ENCODE measurements at regions not wholly inside any gene's neighbourhood (a gene's known extent, or its start where the extent isn't known, plus 50 kb on each side); places are given as distances from the start of the nearest gene placed in this dataset.
"Not testable (repeated sequence)": the region's sequence is repeated elsewhere in the genome, so short reads cannot be mapped to it uniquely, and the experiment has no call there.

GRCh38 chr11:22078063-22078462 lies 114.8 kb upstream of the ANO5 start:
- no peak for DNase-seq

GRCh38 chr11:22079133-22079872 lies 113.6 kb upstream of the ANO5 start:
- peak; percentile 62 for DNase-seq

GRCh38 chr11:22082178-22082577 lies 110.7 kb upstream of the ANO5 start:
- no peak for DNase-seq

- no peak for DNase-seq
These were observed 110.1 kb upstream of the ANO5 start for GRCh38 chr11:22082788-22083187.

- DNase-seq: peak; percentile 27
These were observed 108.8 kb upstream of the ANO5 start for GRCh38 chr11:22084056-22084455.

GRCh38 chr11:22084564-22084963 lies 108.3 kb upstream of the ANO5 start:
- no peak for DNase-seq

GRCh38 chr11:22089609-22090008 lies 103.3 kb upstream of the ANO5 start:
- no peak for DNase-seq

- DNase-seq: no peak
These were observed 86.3 kb upstream of the ANO5 start for GRCh38 chr11:22106566-22106965.

GRCh38 chr11:22115470-22116029 lies 77.3 kb upstream of the ANO5 start:
- no peak for DNase-seq

GRCh38 chr11:22127981-22128380 lies 64.9 kb upstream of the ANO5 start:
- DNase-seq: not testable (repeated sequence)

- DNase-seq: no peak
These were observed 62.3 kb upstream of the ANO5 start for GRCh38 chr11:22130462-22131053.

- DNase-seq: no peak
These were observed 59.1 kb upstream of the ANO5 start for GRCh38 chr11:22133776-22134175.

- DNase-seq: no peak
These were observed 54.6 kb upstream of the ANO5 start for GRCh38 chr11:22138264-22138663.

Data from hindlimb muscle (tissue), 1 donor.